AG10803 (cell line): ENCODE measurements at regions not wholly inside any gene's neighbourhood (a gene's known extent, or its start where the extent isn't known, plus 50 kb on each side); places are given as distances from the start of the nearest gene placed in this dataset.

Experiments used
- DNase-seq: peaks from one replicate; pipeline ENCODE4 v3.0.0; 2010; ENCODE audit warnings: low read depth
- H3K4me3 ChIP-seq: 2 replicates; pipeline ENCODE4 v1.5.1; 2011; ENCODE audit warnings: mild to moderate bottlenecking, low read length, control low read depth
- CTCF ChIP-seq: conservative IDR thresholded peaks from 2 replicates; pipeline ENCODE4 v1.5.1; 2011; ENCODE audit warnings: mild to moderate bottlenecking, low read length, control low read depth, inconsistent platforms

GRCh38 chr20:62527781-62528180 is 52.0 kb upstream of the GATA5 start:
- no peak for DNase-seq
- TF ChIP-seq CTCF: no peak
- H3K4me3 ChIP-seq: no peak overlapping the region

- TF ChIP-seq CTCF: no peak
- no peak for DNase-seq
- H3K4me3 ChIP-seq: no peak overlapping the region
Observed at GRCh38 chr20:62528983-62529891, 53.4 kb upstream of the GATA5 start.

GRCh38 chr20:62529896-62530642 is 54.3 kb upstream of the GATA5 start:
- H3K4me3 ChIP-seq: no peak overlapping the region
- DNase-seq: no peak
- no peak for TF ChIP-seq CTCF

- no peak for DNase-seq
- no peak overlapping the region for H3K4me3 ChIP-seq
- no peak for TF ChIP-seq CTCF
Observed at GRCh38 chr20:62530643-62531032, 54.8 kb upstream of the GATA5 start.

GRCh38 chr20:62531046-62531838 is 55.4 kb upstream of the GATA5 start:
- no peak overlapping the region for H3K4me3 ChIP-seq
- no peak for DNase-seq
- TF ChIP-seq CTCF: no peak

- TF ChIP-seq CTCF: no peak
- no peak for DNase-seq
- H3K4me3 ChIP-seq: no peak overlapping the region
Observed at GRCh38 chr20:62532921-62533320, 57.1 kb upstream of the GATA5 start.
